GM12892 (cell line): ENCODE measurements at regions not wholly inside any gene's neighbourhood (a gene's known extent, or its start where the extent isn't known, plus 50 kb on each side); places are given as distances from the start of the nearest gene placed in this dataset.
A peak's percentile ranks its signal among the peaks of the same experiment; 100 is the strongest.

Source experiments
- DNase-seq: peaks from one replicate; pipeline ENCODE4 v3.0.0; 2011; ENCODE audit not compliant: insufficient read length
- FAIRE-seq: peaks from 2 replicates; lab custom pipeline; 2011; peaks lifted over from hg19 to GRCh38; lab: Jason Lieb, UNC
- POLR2A ChIP-seq: IDR thresholded peaks from 2 replicates; pipeline ENCODE4 v1.6.1; 2011; ENCODE audit warnings: low read depth, low read length, control low read depth
- POLR2AphosphoS5 ChIP-seq: IDR thresholded peaks from 2 replicates; pipeline ENCODE4 v1.6.1; 2011; ENCODE audit warnings: low read depth, low read length, control low read depth
- TAF1 ChIP-seq: IDR thresholded peaks from 2 replicates; pipeline ENCODE4 v1.6.1; 2011; ENCODE audit warnings: low read depth, mild to moderate bottlenecking, control low read depth, low read length, borderline replicate concordance

- TF ChIP-seq TAF1 (no peak), POLR2A (no peak), POLR2AphosphoS5 (no peak)
- DNase-seq (no peak), FAIRE-seq (no peak)
Measured at GRCh38 chr12:111105294-111105693, 184.9 kb upstream of the MYL2 start.

- FAIRE-seq (no peak), DNase-seq (no peak)
- no peak for TF ChIP-seq POLR2AphosphoS5
- TF ChIP-seq TAF1: no peak
- TF ChIP-seq POLR2A: no peak
Measured at GRCh38 chr12:111103583-111103982, 183.2 kb upstream of the MYL2 start.

- no peak for FAIRE-seq
Measured at GRCh38 chr12:111102102-111102739, 181.8 kb upstream of the MYL2 start.

GRCh38 chr12:111101003-111101402, 180.6 kb upstream of the MYL2 start:
- FAIRE-seq: no peak

More at GRCh38 chr12:111102102-111102739, 181.8 kb upstream of the MYL2 start:
- TF ChIP-seq TAF1 (no peak), POLR2AphosphoS5 (no peak), POLR2A (no peak)
- DNase-seq: no peak

GRCh38 chr12:111100554-111100953, 180.2 kb upstream of the MYL2 start:
- FAIRE-seq: no peak
- TF ChIP-seq POLR2A (no peak), TAF1 (no peak), POLR2AphosphoS5 (no peak)
- no peak for DNase-seq

More at GRCh38 chr12:111101003-111101402, 180.6 kb upstream of the MYL2 start:
- DNase-seq: no peak
- TF ChIP-seq TAF1 (no peak), POLR2AphosphoS5 (no peak), POLR2A (no peak)

GRCh38 chr12:111100003-111100402, 179.6 kb upstream of the MYL2 start:
- no peak for TF ChIP-seq TAF1
- TF ChIP-seq POLR2A: no peak
- no peak for TF ChIP-seq POLR2AphosphoS5
- peak; percentile 5 for FAIRE-seq
- DNase-seq: no peak

GRCh38 chr12:111099186-111099585, 178.8 kb upstream of the MYL2 start:
- FAIRE-seq (no peak), DNase-seq (no peak)
- TF ChIP-seq POLR2A (peak; percentile 20; the same call in 1 of the 2 replicates), POLR2AphosphoS5 (no peak), TAF1 (no peak)

GRCh38 chr12:111094157-111095010, 174.0 kb upstream of the MYL2 start:
- FAIRE-seq (no peak), DNase-seq (no peak)
- TF ChIP-seq POLR2A (no peak), TAF1 (no peak)

- FAIRE-seq (no peak), DNase-seq (no peak)
- no peak for TF ChIP-seq POLR2AphosphoS5
- no peak for TF ChIP-seq POLR2A
- TF ChIP-seq TAF1: no peak
Measured at GRCh38 chr12:111093428-111094142, 173.2 kb upstream of the MYL2 start.

GRCh38 chr12:111091051-111091450, 170.7 kb upstream of the MYL2 start:
- DNase-seq: no peak
- no peak for FAIRE-seq
- TF ChIP-seq POLR2AphosphoS5: no peak
- no peak for TF ChIP-seq POLR2A
- no peak for TF ChIP-seq TAF1

- TF ChIP-seq POLR2A: no peak
- FAIRE-seq: peak; percentile 57
- DNase-seq: no peak
Measured at GRCh38 chr12:111089616-111090015, 169.2 kb upstream of the MYL2 start.
